PC-3 (cell line): ENCODE measurements at regions not wholly inside any gene's neighbourhood (a gene's known extent, or its start where the extent isn't known, plus 50 kb on each side); places are given as distances from the start of the nearest gene placed in this dataset.

Source experiments
- ATAC-seq: fragments of 200-7000 bp; cut with Tn5 transposase; 2 replicates; pipeline ENCODE4 v1.9.1; 2020; ENCODE audit warnings: mild to moderate bottlenecking, moderate library complexity
- BruUV-seq: library from RNA; stranded (reverse); fragments of 400-500 nt; replicated peaks from 2 replicates; lab custom pipeline; 2021; lab: Mats Ljungman, UMichigan
- CTCF ChIA-PET: fragments of 300-600 bp; sonication (Branson Sonifier 250); formaldehyde crosslinking; loops from one replicate; lab custom pipeline; 2022; ENCODE audit warnings: antibody characterized with exemption; lab: Charles Lee
- POLR2A ChIA-PET: fragments of 300-600 bp; sonication (Branson Sonifier 250); formaldehyde crosslinking; loops from one replicate; lab custom pipeline; 2022; ENCODE audit warnings: antibody characterized with exemption; ENCODE audit not compliant: unreplicated experiment; lab: Charles Lee
- DNase-seq: peaks from one replicate; pipeline ENCODE4 v3.0.0-alpha.2; 2015
- H2AFZ ChIP-seq: fragments of 300-600 bp; sonication (generic); 2 replicates; pipeline ENCODE4 v1.6.0; 2016; ENCODE audit warnings: antibody characterized with exemption, low read length
- H3F3A ChIP-seq: fragments of 300-600 bp; sonication (generic); one replicate; pipeline ENCODE4 v1.6.0; 2017; ENCODE audit warnings: antibody characterized with exemption, low read length, control low read depth, mild to moderate bottlenecking; ENCODE audit not compliant: unreplicated experiment
- H3K27ac ChIP-seq: fragments of 300-600 bp; sonication (generic); 2 replicates; pipeline ENCODE4 v1.5.1; 2016; ENCODE audit warnings: mild to moderate bottlenecking, low read length
- H3K27me3 ChIP-seq: fragments of 300-600 bp; sonication (generic); 2 replicates; pipeline ENCODE4 v1.6.1; 2016; ENCODE audit warnings: low read length, mixed read lengths
- H3K36me3 ChIP-seq: fragments of 300-600 bp; sonication (generic); 2 replicates; pipeline ENCODE4 v1.6.1; 2016; ENCODE audit warnings: low read depth, mixed run types, low read length, mixed read lengths
- H3K4me1 ChIP-seq: fragments of 300-600 bp; sonication (generic); 2 replicates; pipeline ENCODE4 v1.5.1; 2016; ENCODE audit warnings: low read length; ENCODE audit not compliant: insufficient read depth
- H3K4me2 ChIP-seq: fragments of 300-600 bp; sonication (generic); 2 replicates; pipeline ENCODE4 v1.6.0; 2016; ENCODE audit warnings: low read length
- H3K4me3 ChIP-seq: fragments of 300-600 bp; sonication (generic); 2 replicates; pipeline ENCODE4 v1.5.1; 2016; ENCODE audit warnings: mild to moderate bottlenecking, low read length, mixed read lengths
- H3K79me2 ChIP-seq: fragments of 300-600 bp; sonication (generic); 2 replicates; pipeline ENCODE4 v1.6.1; 2017; ENCODE audit warnings: low read length, mixed read lengths
- H3K9ac ChIP-seq: fragments of 300-600 bp; sonication (generic); 2 replicates; pipeline ENCODE4 v1.6.0; 2016; ENCODE audit warnings: mild to moderate bottlenecking, low read length
- H3K9me2 ChIP-seq: fragments of 300-600 bp; sonication (generic); replicated peaks from 2 replicates; pipeline ENCODE4 v1.6.1; 2016; ENCODE audit warnings: mixed run types, low read length, mixed read lengths
- H3K9me3 ChIP-seq: fragments of 300-600 bp; sonication (generic); 2 replicates; pipeline ENCODE4 v1.6.1; 2016; ENCODE audit warnings: low read length, mixed read lengths
- H4K20me1 ChIP-seq: fragments of 300-600 bp; sonication (generic); 2 replicates; pipeline ENCODE4 v1.6.1; 2016; ENCODE audit warnings: low read length, mixed read lengths
- EZH2 ChIP-seq: fragments of 300-600 bp; sonication (generic); IDR thresholded peaks from one replicate; pipeline ENCODE4 v1.6.1; 2017; ENCODE audit warnings: antibody characterized with exemption, mild to moderate bottlenecking, low read length; ENCODE audit not compliant: unreplicated experiment
- EZH2phosphoT487 ChIP-seq: fragments of 300-600 bp; sonication (generic); IDR thresholded peaks from 2 replicates; pipeline ENCODE4 v1.6.1; 2018; ENCODE audit warnings: mild to moderate bottlenecking, antibody characterized with exemption, low read length, borderline replicate concordance
- intact Hi-C: fragments of 100-400 bp; cut with micrococcal nuclease; formaldehyde crosslinking; loops from 2 replicates; pipeline ENCODE4 v1.9.0; 2023
- TF ChIP-seq, protein P1 (sequence below): fragments of 300-600 bp; sonication (generic); conservative IDR thresholded peaks from 2 replicates; pipeline ENCODE4 v1.5.1; 2017; ENCODE audit warnings: antibody characterized with exemption, low read depth, mild to moderate bottlenecking, low read length

DNA sequence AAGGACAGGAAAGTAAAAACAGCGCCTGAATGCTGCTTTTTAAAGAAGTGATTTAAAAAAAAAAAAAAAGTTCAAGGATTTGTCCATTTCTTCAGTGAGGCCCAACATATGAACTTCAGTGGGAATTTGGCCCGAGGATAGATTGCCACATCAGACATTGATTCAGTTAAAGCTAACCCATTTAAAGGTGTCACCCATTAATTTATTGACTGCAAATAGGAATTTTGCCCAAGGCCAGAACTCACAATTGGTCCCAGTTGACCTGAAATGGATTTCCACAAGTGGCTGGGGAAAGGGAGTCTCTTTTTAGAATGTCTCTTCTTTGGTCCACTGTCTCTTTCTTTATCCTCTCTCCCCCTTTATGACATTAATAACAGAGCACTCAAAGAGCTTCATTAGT is 86.5 kb upstream of the RPL34 start:
- Histone ChIP-seq H4K20me1 (no peaks in the 10 kb centered on the region), H3K27ac (no peak overlapping the region), H3K4me3 (no peak overlapping the region), H3K4me1 (no peaks in the 10 kb centered on the region), H3K27me3 (no peaks in the 10 kb centered on the region), H3F3A (no peaks in the 10 kb centered on the region), H3K36me3 (no peaks in the 10 kb centered on the region), H2AFZ (no peak overlapping the region), H3K4me2 (no peak overlapping the region), H3K9me3 (no peaks in the 10 kb centered on the region), H3K9ac (no peak overlapping the region), H3K79me2 (no peaks in the 10 kb centered on the region), H3K9me2 (no peaks in the 10 kb centered on the region)
- ATAC-seq (no peak), DNase-seq (no peak)
- ChIA-PET CTCF (no interaction called here), POLR2A (no interaction called here)
- no peak for TF ChIP-seq EZH2
- no peak for TF ChIP-seq EZH2phosphoT487
- TF ChIP-seq, protein P1, sequence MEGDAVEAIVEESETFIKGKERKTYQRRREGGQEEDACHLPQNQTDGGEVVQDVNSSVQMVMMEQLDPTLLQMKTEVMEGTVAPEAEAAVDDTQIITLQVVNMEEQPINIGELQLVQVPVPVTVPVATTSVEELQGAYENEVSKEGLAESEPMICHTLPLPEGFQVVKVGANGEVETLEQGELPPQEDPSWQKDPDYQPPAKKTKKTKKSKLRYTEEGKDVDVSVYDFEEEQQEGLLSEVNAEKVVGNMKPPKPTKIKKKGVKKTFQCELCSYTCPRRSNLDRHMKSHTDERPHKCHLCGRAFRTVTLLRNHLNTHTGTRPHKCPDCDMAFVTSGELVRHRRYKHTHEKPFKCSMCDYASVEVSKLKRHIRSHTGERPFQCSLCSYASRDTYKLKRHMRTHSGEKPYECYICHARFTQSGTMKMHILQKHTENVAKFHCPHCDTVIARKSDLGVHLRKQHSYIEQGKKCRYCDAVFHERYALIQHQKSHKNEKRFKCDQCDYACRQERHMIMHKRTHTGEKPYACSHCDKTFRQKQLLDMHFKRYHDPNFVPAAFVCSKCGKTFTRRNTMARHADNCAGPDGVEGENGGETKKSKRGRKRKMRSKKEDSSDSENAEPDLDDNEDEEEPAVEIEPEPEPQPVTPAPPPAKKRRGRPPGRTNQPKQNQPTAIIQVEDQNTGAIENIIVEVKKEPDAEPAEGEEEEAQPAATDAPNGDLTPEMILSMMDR, result no peak
- no TSS peak for BruUV-seq
- intact Hi-C loops, result no loop called here

DNA sequence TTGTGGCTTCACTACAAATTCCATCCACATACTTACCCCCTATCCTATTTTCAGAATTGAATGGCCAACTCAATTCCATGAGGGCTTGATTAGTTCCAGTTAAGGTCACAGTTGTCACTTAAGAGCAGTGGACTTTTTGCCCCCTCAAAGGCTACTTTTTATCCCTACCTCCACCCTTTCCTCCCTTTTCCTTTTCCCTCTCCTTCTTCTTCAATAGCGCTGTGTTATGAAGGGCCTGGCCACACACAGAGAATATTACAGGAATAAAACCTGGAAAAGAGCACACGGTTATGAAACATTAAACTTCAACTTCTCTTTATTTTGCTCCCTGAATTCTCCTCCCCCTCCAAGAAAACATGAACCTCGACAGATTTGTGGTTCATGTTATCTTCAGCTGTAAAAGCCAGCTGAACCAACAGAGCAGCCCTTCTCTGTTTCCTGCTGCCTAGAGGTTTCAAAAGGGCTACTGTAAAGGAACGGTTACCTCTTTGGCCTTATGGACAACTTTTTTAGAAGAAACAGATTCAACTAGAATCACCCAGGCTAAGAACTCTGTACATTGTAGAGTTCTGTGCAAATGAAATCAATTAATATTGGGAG is 87.0 kb upstream of the RPL34 start:
- H3K9me2 ChIP-seq, result no peaks in the 10 kb centered on the region
- CTCF ChIA-PET, result interaction anchor here (0.6 kb wide), 1 partner anchor 476 kb away, joined by 3 read pairs; no protein-coding TSS in a partner anchor
- no peak overlapping the region for H3K4me2 ChIP-seq
- H3K9ac ChIP-seq, result no peak overlapping the region
- ATAC-seq (no peak), DNase-seq (no peak)
- no peak overlapping the region for H3K4me3 ChIP-seq
- no peak overlapping the region for H2AFZ ChIP-seq
- H3K9me3 ChIP-seq, result no peaks in the 10 kb centered on the region
- no peaks in the 10 kb centered on the region for H3K79me2 ChIP-seq
- no peaks in the 10 kb centered on the region for H3K4me1 ChIP-seq
- no peaks in the 10 kb centered on the region for H3K27me3 ChIP-seq
- TF ChIP-seq EZH2phosphoT487, result no peak
- no peak for TF ChIP-seq EZH2
- TF ChIP-seq, protein P1, result no peak
- no TSS peak for BruUV-seq
- intact Hi-C loops, result no loop called here
- no peaks in the 10 kb centered on the region for H3K36me3 ChIP-seq
- no peaks in the 10 kb centered on the region for H3F3A ChIP-seq
- H3K27ac ChIP-seq, result no peak overlapping the region
- H4K20me1 ChIP-seq, result no peaks in the 10 kb centered on the region
- POLR2A ChIA-PET, result interaction anchor here (0.5 kb wide), 1 partner anchor 78 kb away, joined by 4 read pairs; no protein-coding TSS in a partner anchor

DNA sequence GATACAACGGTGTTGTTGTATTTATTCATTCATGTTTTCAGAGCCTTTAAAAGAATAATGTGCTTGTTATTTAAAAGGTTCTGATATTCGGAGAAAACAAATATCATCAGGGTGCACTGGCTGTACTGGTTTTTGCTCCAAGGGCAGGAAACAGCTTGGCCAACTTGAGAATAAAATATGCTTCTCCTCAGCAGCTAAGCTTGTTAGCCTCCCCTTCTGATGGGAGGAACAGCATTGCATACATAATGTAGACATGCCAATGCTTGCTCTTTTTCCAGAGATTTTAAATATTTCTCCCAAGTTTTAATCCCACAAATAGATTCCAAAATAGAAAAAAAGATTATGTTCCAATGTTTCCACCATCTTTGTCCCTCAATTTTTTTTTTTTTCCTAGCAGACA is 87.6 kb upstream of the RPL34 start:
- ChIA-PET POLR2A (interaction anchor here (0.5 kb wide), 1 partner anchor 78 kb away, joined by 4 read pairs; no protein-coding TSS in a partner anchor), CTCF (interaction anchor here (0.6 kb wide), 1 partner anchor 476 kb away, joined by 3 read pairs; no protein-coding TSS in a partner anchor)
- Histone ChIP-seq H3K27me3 (no peaks in the 10 kb centered on the region), H3K9me2 (no peaks in the 10 kb centered on the region), H3K36me3 (no peaks in the 10 kb centered on the region), H2AFZ (no peak overlapping the region), H3K4me2 (no peak overlapping the region), H3K4me3 (no peak overlapping the region), H3K4me1 (no peaks in the 10 kb centered on the region), H3K79me2 (no peaks in the 10 kb centered on the region), H3K9me3 (no peaks in the 10 kb centered on the region), H3F3A (no peaks in the 10 kb centered on the region), H4K20me1 (no peaks in the 10 kb centered on the region), H3K9ac (no peak overlapping the region), H3K27ac (no peak overlapping the region)
- intact Hi-C loops, result no loop called here
- DNase-seq (no peak), ATAC-seq (no peak)
- no peak for TF ChIP-seq EZH2phosphoT487
- TF ChIP-seq, protein P1, result no peak
- no peak for TF ChIP-seq EZH2
- no TSS peak for BruUV-seq
